ENCODE measurements at regions not wholly inside any gene's neighbourhood (a gene's known extent, or its start where the extent isn't known, plus 50 kb on each side); places are given as distances from the start of the nearest gene placed in this dataset.

GRCh38 chr9:126113756-126114408, 212.7 kb upstream of the MVB12B start:
- DNase-seq (ENCODE audit: low read depth in 2 of 2), result no peak
- H3K9me3 ChIP-seq (ENCODE audit: control insufficient read depth, insufficient read depth, low read depth, low read length), result no peaks in the 10 kb centered on the region
- H3K36me3 ChIP-seq (ENCODE audit: control insufficient read depth, insufficient read depth, low read length), result no peaks in the 10 kb centered on the region
- H3K79me2 ChIP-seq (ENCODE audit: control insufficient read depth, insufficient read depth, low read length), result no peaks in the 10 kb centered on the region
- H3K27me3 ChIP-seq (ENCODE audit: control insufficient read depth, insufficient read depth, low read length), result peaks cover 3% of the 10 kb centered on the region
- TF ChIP-seq CTCF (conservative IDR thresholded peaks at IDR 0.05 in 1 of 2, IDR thresholded peaks at IDR 0.05 in 1 of 2; ENCODE audit: low read depth in 1 of 2, low read length in 2 of 2) (no peak), EZH2 (IDR thresholded peaks at IDR 0.05; ENCODE audit: low read length, missing control alignments) (no peak)
- no peaks in the 10 kb centered on the region for H3K4me1 ChIP-seq (ENCODE audit: control insufficient read depth, extremely low read depth, insufficient read depth, low read length)
- H3K4me3 ChIP-seq (replicated peaks in 1 of 4; ENCODE audit: control extremely low read depth in 1 of 4, insufficient read depth in 1 of 4, low read depth in 3 of 4, low read length in 4 of 4), result no peak overlapping the region
- H3K4me2 ChIP-seq (ENCODE audit: extremely low read depth, insufficient read depth, low read length), result no peak overlapping the region
- H3K9ac ChIP-seq (ENCODE audit: insufficient read depth, low read length), result no peak overlapping the region
- H4K20me1 ChIP-seq (ENCODE audit: control insufficient read depth, extremely low read depth, insufficient read depth, low read length), result no peaks in the 10 kb centered on the region
- H2AFZ ChIP-seq (ENCODE audit: low read length), result no peak overlapping the region
- H3K27ac ChIP-seq (ENCODE audit: insufficient read depth, low read length), result no peak overlapping the region

GRCh38 chr9:126114409-126114760, 212.2 kb upstream of the MVB12B start:
- no peaks in the 10 kb centered on the region for H3K36me3 ChIP-seq (ENCODE audit: control insufficient read depth, insufficient read depth, low read length)
- H3K9ac ChIP-seq (ENCODE audit: insufficient read depth, low read length), result no peak overlapping the region
- H3K27ac ChIP-seq (ENCODE audit: insufficient read depth, low read length), result no peak overlapping the region
- no peak overlapping the region for H3K4me3 ChIP-seq (replicated peaks in 1 of 4; ENCODE audit: control extremely low read depth in 1 of 4, insufficient read depth in 1 of 4, low read depth in 3 of 4, low read length in 4 of 4)
- H4K20me1 ChIP-seq (ENCODE audit: control insufficient read depth, extremely low read depth, insufficient read depth, low read length), result no peaks in the 10 kb centered on the region
- H3K9me3 ChIP-seq (ENCODE audit: control insufficient read depth, insufficient read depth, low read depth, low read length), result no peaks in the 10 kb centered on the region
- H3K4me1 ChIP-seq (ENCODE audit: control insufficient read depth, extremely low read depth, insufficient read depth, low read length), result no peaks in the 10 kb centered on the region
- no peak overlapping the region for H2AFZ ChIP-seq (ENCODE audit: low read length)
- no peak for DNase-seq (ENCODE audit: low read depth in 2 of 2)
- H3K79me2 ChIP-seq (ENCODE audit: control insufficient read depth, insufficient read depth, low read length), result no peaks in the 10 kb centered on the region
- TF ChIP-seq EZH2 (IDR thresholded peaks at IDR 0.05; ENCODE audit: low read length, missing control alignments) (no peak), CTCF (conservative IDR thresholded peaks at IDR 0.05 in 1 of 2, IDR thresholded peaks at IDR 0.05 in 1 of 2; ENCODE audit: low read depth in 1 of 2, low read length in 2 of 2) (no peak)
- peaks cover 3% of the 10 kb centered on the region for H3K27me3 ChIP-seq (ENCODE audit: control insufficient read depth, insufficient read depth, low read length)
- H3K4me2 ChIP-seq (ENCODE audit: extremely low read depth, insufficient read depth, low read length), result no peak overlapping the region

GRCh38 chr9:126114850-126115460, 211.7 kb upstream of the MVB12B start:
- Histone ChIP-seq H3K4me1 (ENCODE audit: control insufficient read depth, extremely low read depth, insufficient read depth, low read length) (no peaks in the 10 kb centered on the region), H4K20me1 (ENCODE audit: control insufficient read depth, extremely low read depth, insufficient read depth, low read length) (no peaks in the 10 kb centered on the region), H3K79me2 (ENCODE audit: control insufficient read depth, insufficient read depth, low read length) (no peaks in the 10 kb centered on the region), H3K9ac (ENCODE audit: insufficient read depth, low read length) (no peak overlapping the region), H3K36me3 (ENCODE audit: control insufficient read depth, insufficient read depth, low read length) (no peaks in the 10 kb centered on the region), H3K27ac (ENCODE audit: insufficient read depth, low read length) (no peak overlapping the region), H2AFZ (ENCODE audit: low read length) (no peak overlapping the region), H3K9me3 (ENCODE audit: control insufficient read depth, insufficient read depth, low read depth, low read length) (no peaks in the 10 kb centered on the region), H3K4me3 (replicated peaks in 1 of 4; ENCODE audit: control extremely low read depth in 1 of 4, insufficient read depth in 1 of 4, low read depth in 3 of 4, low read length in 4 of 4) (no peak overlapping the region), H3K27me3 (ENCODE audit: control insufficient read depth, insufficient read depth, low read length) (peaks cover 3% of the 10 kb centered on the region), H3K4me2 (ENCODE audit: extremely low read depth, insufficient read depth, low read length) (no peak overlapping the region)
- TF ChIP-seq CTCF (conservative IDR thresholded peaks at IDR 0.05 in 1 of 2, IDR thresholded peaks at IDR 0.05 in 1 of 2; ENCODE audit: low read depth in 1 of 2, low read length in 2 of 2) (no peak), EZH2 (IDR thresholded peaks at IDR 0.05; ENCODE audit: low read length, missing control alignments) (no peak)
- DNase-seq (ENCODE audit: low read depth in 2 of 2), result no peak

All from fibroblast of lung (primary cell).